ENCODE measurements at regions not wholly inside any gene's neighbourhood (a gene's known extent, or its start where the extent isn't known, plus 50 kb on each side); places are given as distances from the start of the nearest gene placed in this dataset.
"Not testable (repeated sequence)": the region's sequence is repeated elsewhere in the genome, so short reads cannot be mapped to it uniquely, and the experiment has no call there.

- DNase-seq, result no peak
Observed at GRCh38 chr1:14142397-14143100, 442.6 kb downstream of the PRDM2 start.

GRCh38 chr1:14143777-14144176, 443.8 kb downstream of the PRDM2 start:
- no peak for DNase-seq

DNA sequence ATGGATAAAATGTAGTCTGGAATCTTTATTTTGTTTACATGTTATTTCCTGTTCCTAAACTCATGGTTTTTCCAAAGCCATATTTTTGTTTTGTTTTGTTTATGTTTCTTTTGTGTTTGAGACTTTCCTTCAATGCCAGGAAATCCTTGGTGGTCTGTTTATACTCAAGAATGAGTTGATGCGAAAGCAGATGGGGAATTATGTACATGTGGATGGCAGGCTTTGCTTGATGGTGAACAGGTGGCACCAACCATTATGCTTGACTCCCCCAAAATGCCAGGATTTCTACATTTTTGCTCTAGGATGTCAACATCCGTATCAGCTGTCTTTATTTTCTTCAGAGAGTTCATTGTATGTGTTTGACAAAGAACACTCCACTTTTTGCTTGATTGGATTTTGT, 448.5 kb downstream of the PRDM2 start:
- DNase-seq, result no peak

GRCh38 chr1:14149431-14149830, 449.1 kb upstream of the KAZN start:
- DNase-seq, result no peak

DNA sequence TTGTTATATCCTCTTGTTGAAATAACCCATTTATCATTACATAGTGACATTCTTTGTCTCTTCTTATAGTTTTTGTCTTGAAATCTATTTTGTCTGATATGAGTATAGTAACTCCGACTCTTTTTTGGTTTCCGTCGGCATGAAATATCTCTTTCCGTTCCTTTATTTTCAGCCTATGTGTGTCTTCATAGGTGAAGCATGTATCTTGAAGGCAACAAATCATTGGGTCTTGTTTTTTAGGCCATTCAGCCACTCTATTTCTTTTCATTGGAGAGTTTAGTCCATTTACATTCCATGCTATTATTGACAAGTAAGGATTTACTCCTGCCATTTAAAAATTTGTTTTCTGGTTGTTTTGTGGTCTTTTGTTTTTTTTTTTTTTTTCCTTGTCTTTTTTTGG, 441.9 kb upstream of the KAZN start:
- no peak for DNase-seq

- DNase-seq, result no peak
Observed at GRCh38 chr1:14160781-14161180, 437.7 kb upstream of the KAZN start.

- DNase-seq, result no peak
Observed at GRCh38 chr1:14163246-14163645, 435.2 kb upstream of the KAZN start.

- no peak for DNase-seq
Observed at GRCh38 chr1:14165371-14165801, 433.1 kb upstream of the KAZN start.

DNA sequence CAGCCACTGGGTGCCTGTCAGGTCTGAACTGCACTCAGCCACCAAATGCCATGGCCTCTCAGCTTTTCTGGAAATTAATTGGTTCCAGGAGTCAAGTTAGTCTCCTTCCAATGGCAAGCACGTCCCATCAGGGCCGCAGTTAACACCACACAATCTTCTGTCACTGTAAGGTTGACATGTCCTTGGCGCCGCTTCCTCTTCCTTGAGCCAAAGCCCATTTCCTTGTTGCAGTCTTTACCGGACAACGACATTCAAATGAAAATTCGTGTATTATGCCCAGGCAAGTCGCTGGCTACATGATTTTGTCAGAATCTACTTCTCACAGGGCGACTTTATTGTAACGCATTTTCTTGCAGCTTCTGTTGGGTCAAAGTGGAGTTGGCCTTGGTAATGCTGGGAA, 430.6 kb upstream of the KAZN start:
- no peak for DNase-seq

DNA sequence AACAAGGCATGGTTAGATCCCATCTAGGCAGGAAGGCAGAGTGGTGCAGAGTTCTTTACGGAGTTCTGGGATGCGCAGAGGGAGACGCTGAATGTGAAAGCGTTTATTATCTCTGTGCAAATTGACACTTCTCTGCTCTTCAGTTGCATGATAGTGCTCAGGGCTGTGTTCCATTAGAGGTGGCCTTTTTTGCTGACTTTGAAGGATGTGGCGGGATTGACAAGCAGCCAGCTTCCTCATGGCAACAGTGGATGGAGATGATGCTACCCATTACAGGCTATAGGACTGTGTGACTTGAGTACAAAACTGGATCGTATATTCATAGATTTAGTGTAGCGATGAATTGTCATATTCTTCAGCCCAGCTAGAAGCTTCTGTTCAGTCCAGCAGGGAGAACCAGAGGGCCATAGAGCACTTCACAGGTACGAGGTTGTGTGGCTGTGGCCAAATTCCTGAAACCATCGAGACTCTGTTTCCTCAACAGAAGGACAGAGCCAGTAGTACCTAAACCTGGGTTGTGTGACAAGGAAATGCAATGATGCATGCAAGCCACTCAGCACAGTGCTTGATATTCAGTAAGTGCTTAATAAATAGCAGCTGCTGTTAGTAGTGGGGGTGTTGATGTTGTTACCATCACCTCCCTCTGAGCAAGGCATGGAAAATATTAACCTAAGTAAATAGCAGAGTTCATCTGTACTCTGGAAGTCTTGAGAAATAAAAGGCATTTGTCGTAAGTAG, 430.0 kb upstream of the KAZN start:
- no peak for DNase-seq

DNA sequence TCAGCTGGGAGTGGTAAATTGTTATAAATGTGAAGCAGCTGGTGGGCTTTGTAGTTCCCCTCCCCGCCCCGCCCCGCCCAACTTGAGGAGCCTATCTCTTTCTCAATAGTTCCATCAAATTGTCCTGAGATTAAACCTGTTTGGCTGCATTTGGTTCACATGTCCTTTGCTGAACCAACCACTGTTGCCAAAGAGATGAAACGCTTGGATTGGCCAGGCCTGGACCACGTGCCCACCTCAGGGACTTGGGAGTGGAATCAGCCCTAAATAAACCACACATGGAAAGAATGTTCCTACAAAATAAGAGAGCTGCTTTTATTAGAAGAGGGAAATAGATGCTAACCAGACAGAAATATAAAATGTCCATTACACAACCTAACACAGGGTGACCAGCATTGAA, 424.9 kb upstream of the KAZN start:
- no peak for DNase-seq

DNA sequence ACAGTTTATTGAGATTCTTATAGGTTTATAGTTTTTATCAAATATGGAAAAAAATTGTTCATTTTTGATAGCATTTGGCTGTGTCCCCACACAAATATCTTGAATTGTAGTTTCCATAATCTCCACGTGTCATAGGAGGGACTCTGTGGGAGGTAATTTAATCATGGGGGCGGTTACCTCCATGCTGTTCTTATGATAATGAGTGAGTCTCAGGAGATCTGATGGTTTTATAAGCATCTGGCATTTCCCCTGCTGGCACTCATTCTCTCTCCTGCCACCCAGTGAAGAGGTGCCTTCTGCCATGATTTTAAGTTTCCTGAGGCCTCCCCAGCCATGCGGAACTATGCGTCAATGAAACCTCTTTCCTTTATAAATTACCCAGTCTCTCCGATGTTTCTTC, 420.6 kb upstream of the KAZN start:
- DNase-seq, result not testable (repeated sequence)

DNA sequence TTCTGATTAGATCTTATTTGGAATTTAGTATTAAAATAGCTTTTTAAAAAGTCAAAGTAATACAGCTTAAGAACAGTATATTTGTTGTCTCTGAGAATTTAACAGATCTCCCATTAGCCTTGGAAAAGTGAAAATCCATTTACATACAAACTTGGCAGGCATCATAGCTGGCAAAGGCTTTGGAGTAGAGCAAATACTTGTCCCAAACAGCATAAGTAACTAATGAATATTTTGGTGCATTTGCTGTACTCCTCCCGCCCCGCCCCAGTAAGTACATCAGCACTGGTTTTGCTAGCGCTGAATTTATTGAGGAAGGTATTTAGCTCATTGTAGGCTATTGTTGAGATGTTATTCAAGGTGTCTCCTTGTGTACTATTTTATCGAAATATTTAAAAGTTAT, 417.7 kb upstream of the KAZN start:
- DNase-seq, result no peak

GRCh38 chr1:14181191-14181795, 417.2 kb upstream of the KAZN start:
- no peak for DNase-seq

GRCh38 chr1:14182856-14183255, 415.6 kb upstream of the KAZN start:
- peak in 1 of 5 experiments; percentile 9 for DNase-seq

GRCh38 chr1:14183329-14183728, 415.2 kb upstream of the KAZN start:
- no peak for DNase-seq

DNA sequence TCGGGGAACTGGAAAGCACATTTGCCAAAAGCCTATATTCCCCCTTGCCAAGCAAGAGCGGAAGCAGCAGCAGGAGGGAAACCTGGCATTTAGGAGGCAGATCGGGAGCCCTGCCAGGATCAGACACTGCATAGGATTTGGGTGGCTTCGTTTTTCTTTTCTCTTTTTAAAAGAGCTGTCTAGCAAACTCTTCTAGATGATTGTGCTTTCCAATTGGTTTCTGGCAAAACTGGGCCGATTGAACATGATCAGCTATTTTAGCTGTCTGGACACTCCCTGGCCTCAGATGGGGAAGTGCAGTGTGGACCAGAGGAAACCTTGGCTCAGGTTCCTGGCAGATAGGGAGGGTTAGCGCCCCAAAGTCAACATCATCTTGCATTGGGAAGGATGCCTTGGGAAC, 414.0 kb upstream of the KAZN start:
- no peak for DNase-seq

DNA sequence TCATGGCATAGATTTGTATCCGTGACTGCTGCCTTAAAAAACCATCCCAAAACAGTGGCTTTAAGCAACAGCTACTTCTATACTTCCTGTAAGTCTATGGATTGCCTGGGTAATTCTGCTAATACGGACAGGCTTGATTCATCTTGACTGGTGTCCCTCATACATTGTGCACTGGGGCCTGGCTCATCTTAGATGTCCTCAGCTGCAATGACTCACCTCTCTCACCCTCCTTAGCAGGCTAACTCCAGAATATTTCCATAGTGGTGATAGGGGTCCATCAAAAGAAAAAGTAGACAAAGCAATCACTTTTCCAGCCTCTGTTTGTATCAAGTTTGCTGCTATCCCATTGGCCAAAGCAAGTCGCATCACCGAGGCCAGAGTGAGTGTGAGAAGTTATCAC, 409.1 kb upstream of the KAZN start:
- DNase-seq, result no peak

DNA sequence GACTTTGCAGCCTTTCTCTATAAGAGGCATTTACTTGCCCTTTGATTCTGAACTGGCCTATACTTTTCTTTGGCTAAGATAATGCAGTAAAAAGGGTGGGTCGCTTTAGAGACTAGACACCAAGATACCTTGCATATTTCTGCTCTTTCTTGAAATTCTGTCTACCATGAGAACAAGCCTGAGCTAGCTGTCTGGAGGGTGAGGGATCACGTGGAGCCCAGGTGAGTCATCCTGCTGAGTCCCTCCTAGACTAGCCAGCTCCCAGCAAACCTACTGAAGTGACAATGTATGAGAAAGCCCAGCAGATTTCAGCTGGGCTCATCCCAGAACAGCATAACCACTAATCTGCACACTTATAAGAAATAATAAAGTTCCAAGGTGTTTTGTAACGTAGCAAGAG, 408.0 kb upstream of the KAZN start:
- DNase-seq, result no peak

- DNase-seq, result no peak
Observed at GRCh38 chr1:14194511-14194910, 404.0 kb upstream of the KAZN start.

DNA sequence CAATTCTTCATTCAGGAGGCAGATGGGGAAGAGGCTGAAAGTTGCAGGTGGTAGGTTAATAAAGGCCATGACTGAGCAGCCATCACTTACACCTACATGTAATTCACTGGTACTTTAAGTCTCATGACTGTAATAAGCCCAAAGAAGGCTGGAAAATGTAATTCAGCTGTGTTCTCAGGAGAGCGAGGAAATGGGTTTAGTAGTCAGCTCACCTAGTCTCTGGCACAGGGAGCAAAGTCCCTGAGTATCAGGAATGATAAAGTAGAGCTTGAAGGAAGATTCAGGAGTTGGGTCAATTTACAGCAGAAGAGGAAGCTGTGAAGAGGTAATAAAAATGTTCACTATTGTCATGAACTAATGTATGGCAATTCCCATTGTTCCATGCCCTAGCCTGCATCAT, 393.4 kb upstream of the KAZN start:
- DNase-seq, result no peak

DNA sequence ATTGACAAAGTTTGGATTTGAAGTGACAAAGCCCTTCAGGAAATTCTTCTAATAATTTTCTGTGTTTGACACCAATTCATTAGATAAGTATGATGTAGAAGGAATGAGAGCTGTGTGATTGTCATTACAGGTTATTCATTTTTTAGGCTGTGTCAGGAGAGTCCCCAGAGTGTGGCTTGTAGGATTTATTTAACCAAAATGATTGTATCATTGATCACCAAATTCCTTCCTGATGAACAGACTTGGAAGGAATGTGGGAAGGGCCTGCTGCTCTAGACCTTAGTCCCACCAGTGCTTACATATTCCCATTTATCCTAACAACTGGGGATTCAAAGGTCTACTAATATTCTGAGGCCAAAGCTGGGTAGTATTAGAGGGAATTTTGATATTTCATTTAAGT, 383.3 kb upstream of the KAZN start:
- no peak for DNase-seq

DNA sequence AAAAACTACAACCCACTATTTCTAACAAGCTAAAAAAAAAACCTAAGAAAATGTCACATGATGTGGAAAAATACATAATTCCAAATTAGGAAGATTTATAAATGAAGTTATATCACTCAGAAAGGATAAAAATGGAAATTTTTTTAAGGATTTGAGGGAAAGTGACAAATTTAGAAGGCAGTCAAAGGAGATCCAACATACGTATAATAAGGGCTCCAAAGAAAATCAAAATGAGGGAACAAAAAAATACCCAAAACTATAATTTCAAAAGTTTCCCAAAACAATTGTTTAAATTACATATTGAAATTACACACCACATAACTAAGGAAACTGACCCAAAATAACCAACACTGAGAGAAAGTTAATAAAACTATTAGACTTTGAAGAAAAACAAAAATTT, 381.1 kb upstream of the KAZN start:
- DNase-seq, result no peak

GRCh38 chr1:14220324-14220723, 378.2 kb upstream of the KAZN start:
- no peak for DNase-seq
